ENCODE measurements at regions not wholly inside any gene's neighbourhood (a gene's known extent, or its start where the extent isn't known, plus 50 kb on each side); places are given as distances from the start of the nearest gene placed in this dataset.

DNA sequence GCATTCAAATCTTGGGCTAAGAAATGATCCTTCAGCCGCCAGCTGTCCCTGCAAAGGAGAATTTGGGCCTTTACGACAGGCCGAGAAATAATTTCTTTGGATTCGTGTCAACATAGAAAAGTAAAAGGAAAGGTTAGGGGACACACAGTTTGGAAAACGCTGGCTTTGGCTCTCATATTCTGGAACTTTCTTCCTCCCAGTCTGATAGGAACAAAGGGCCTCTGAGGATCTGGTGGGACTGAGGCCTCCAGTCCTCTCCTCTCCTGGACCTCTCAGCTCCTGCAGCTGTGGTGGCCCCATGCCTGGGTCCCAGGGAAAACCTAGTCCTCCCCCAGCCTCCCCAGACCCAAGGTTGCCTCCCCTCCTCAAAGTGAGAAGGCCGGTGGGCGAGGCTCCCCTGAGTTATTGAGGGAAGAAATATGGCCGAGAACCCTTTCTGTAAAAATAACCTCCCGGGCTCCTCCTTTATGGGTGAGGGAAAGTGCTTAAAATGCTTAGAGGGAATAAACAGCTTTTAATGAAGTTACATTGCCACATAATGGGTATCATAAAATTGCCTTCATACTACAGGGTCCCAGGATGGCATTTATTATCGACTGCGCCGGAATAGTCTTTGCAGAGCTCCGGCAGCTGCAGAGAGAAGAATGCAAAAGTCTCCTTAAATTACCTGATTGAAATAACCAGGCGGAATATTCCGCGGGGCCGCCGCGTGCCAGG, 188.3 kb downstream of the PHETA1 start:
- CTCF ChIA-PET (ENCODE audit: partially characterized antibody) = interaction anchor here (0.9 to 2.0 kb wide), 5 partner anchors 10 to 156 kb away, joined by 3 to 4 read pairs (median 4); no protein-coding TSS in a partner anchor
- Histone ChIP-seq H3K23ac (ENCODE audit: insufficient read length) (no peak overlapping the region), H3K4me3 (ENCODE audit: extremely low read depth in 1 of 4, insufficient read depth in 2 of 4, low read depth in 3 of 4, low read length in 4 of 4) (no peak overlapping the region)

More for the DNA sequence above, 188.3 kb downstream of the PHETA1 start:
- FAIRE-seq (no peak), DNase-seq (ENCODE audit: low read depth in 1 of 2, low spot score in 2 of 2) (no peak)
- Histone ChIP-seq H3K4me2 (ENCODE audit: insufficient read depth in 1 of 2, low read depth in 2 of 2, low read length in 2 of 2) (no peak overlapping the region), H3K79me1 (ENCODE audit: low read depth, low read length) (no peaks in the 10 kb centered on the region), H2BK20ac (ENCODE audit: low read length) (no peak overlapping the region), H3K4me1 (replicated peaks in 1 of 4; ENCODE audit: control insufficient read depth in 3 of 4, insufficient read depth in 4 of 4, low read length in 3 of 4) (no peaks in the 10 kb centered on the region; a peak in 1 of 7 replicates), H3K18ac (ENCODE audit: extremely low read depth, low read length) (no peak overlapping the region), H3K79me2 (ENCODE audit: control insufficient read depth in 1 of 2, insufficient read depth in 2 of 2, low read length in 2 of 2) (no peaks in the 10 kb centered on the region), H2BK120ac (replicated peaks; ENCODE audit: low read depth, low read length) (no peak overlapping the region), H3K27ac (ENCODE audit: low read depth, low read length) (no peak overlapping the region), H4K20me1 (replicated peaks in 1 of 2; ENCODE audit: control insufficient read depth in 1 of 2, insufficient read depth in 2 of 2, low read length in 2 of 2) (peaks cover 0 to 4% of the 10 kb centered on the region in 2 experiments), H4K8ac (ENCODE audit: extremely low read depth, insufficient read depth, low read length) (no peak overlapping the region), H3K9me3 (ENCODE audit: insufficient read depth in 2 of 2, low read depth in 1 of 2, low read length in 1 of 2) (no peaks in the 10 kb centered on the region), H3K23me2 (ENCODE audit: low read depth, low read length) (no peaks in the 10 kb centered on the region; the same call in 1 of the 2 replicates), H3K14ac (ENCODE audit: insufficient read length) (no peak overlapping the region), H3K36me3 (ENCODE audit: control insufficient read depth in 2 of 4, insufficient read depth in 4 of 4, low read length in 3 of 4) (no peaks in the 10 kb centered on the region), H2BK5ac (ENCODE audit: low read depth, low read length) (no peak overlapping the region), H4K5ac (ENCODE audit: insufficient read length, low read depth, low read length) (no peak overlapping the region), H3K27me3 (replicated peaks in 1 of 4; ENCODE audit: control insufficient read depth in 3 of 4, extremely low read depth in 1 of 4, insufficient read depth in 3 of 4, low read length in 3 of 4) (no peaks in the 10 kb centered on the region; a peak in 1 of 7 replicates), H3K56ac (replicated peaks; ENCODE audit: insufficient read length, low read depth, low read length) (no peak overlapping the region), H3K4ac (replicated peaks; ENCODE audit: insufficient read length, low read depth, low read length) (no peak overlapping the region), H4K91ac (replicated peaks; ENCODE audit: insufficient read length, low read length) (no peak overlapping the region), H2BK15ac (ENCODE audit: low read length) (no peak overlapping the region), H2AK5ac (ENCODE audit: low read depth, low read length) (no peak overlapping the region), H3K9ac (replicated peaks in 1 of 4; ENCODE audit: extremely low read depth in 1 of 4, low read depth in 3 of 4, low read length in 3 of 4) (no peak overlapping the region), H2BK12ac (ENCODE audit: low read depth, low read length) (no peak overlapping the region), H2AFZ (ENCODE audit: low read length) (no peak overlapping the region)
- POLR2A ChIA-PET (ENCODE audit: partially characterized antibody) = no interaction called here
- WGBS, 2 experiments (ENCODE audit: extremely low coverage in 1 of 2, insufficient coverage in 1 of 2, insufficient read length in 1 of 2, insufficient replicate concordance in 2 of 2, low coverage in 1 of 2, low lambda C conversion rate in 2 of 2, missing lambda C conversion rate in 1 of 2) = 92% methylated on average over 19 of the region's 19 CpGs; no CpG with 5 or more reads in 1 of the 2 experiments
- TF ChIP-seq, protein P1, sequence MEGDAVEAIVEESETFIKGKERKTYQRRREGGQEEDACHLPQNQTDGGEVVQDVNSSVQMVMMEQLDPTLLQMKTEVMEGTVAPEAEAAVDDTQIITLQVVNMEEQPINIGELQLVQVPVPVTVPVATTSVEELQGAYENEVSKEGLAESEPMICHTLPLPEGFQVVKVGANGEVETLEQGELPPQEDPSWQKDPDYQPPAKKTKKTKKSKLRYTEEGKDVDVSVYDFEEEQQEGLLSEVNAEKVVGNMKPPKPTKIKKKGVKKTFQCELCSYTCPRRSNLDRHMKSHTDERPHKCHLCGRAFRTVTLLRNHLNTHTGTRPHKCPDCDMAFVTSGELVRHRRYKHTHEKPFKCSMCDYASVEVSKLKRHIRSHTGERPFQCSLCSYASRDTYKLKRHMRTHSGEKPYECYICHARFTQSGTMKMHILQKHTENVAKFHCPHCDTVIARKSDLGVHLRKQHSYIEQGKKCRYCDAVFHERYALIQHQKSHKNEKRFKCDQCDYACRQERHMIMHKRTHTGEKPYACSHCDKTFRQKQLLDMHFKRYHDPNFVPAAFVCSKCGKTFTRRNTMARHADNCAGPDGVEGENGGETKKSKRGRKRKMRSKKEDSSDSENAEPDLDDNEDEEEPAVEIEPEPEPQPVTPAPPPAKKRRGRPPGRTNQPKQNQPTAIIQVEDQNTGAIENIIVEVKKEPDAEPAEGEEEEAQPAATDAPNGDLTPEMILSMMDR (IDR thresholded peaks at IDR 0.05; ENCODE audit: control extremely low read depth in 1 of 3, insufficient read depth in 1 of 3, low read depth in 1 of 3, low read length in 3 of 3) = no peak
- TF ChIP-seq CEBPB (IDR thresholded peaks at IDR 0.05; ENCODE audit: low read depth, low read length) = no peak
- TF ChIP-seq POU5F1 (IDR thresholded peaks at IDR 0.05; ENCODE audit: low read depth, low read length) = no peak
